ENCODE measurements at regions not wholly inside any gene's neighbourhood (a gene's known extent, or its start where the extent isn't known, plus 50 kb on each side); places are given as distances from the start of the nearest gene placed in this dataset.

DNA sequence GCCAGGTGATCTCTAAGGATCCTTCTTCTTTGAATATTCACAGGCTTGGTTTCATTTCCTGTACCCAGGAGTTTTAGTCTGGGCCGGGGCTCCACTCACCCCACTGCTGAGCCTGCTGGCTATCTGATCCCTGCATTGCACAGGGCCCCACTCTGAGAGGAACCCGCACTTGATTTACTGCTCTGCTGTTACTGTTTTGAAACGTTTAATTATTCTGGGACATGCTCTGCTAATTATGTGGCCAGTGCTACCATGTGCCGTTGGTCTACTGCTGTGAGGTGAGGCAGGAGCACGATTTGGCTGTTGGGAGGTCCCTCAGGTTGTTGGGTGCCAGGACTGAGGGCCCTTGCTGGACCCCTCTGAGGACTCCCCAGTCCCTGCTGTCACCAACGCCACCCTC, 108.7 kb upstream of the SIRPA start (continued):
- TF ChIP-seq, protein P1, sequence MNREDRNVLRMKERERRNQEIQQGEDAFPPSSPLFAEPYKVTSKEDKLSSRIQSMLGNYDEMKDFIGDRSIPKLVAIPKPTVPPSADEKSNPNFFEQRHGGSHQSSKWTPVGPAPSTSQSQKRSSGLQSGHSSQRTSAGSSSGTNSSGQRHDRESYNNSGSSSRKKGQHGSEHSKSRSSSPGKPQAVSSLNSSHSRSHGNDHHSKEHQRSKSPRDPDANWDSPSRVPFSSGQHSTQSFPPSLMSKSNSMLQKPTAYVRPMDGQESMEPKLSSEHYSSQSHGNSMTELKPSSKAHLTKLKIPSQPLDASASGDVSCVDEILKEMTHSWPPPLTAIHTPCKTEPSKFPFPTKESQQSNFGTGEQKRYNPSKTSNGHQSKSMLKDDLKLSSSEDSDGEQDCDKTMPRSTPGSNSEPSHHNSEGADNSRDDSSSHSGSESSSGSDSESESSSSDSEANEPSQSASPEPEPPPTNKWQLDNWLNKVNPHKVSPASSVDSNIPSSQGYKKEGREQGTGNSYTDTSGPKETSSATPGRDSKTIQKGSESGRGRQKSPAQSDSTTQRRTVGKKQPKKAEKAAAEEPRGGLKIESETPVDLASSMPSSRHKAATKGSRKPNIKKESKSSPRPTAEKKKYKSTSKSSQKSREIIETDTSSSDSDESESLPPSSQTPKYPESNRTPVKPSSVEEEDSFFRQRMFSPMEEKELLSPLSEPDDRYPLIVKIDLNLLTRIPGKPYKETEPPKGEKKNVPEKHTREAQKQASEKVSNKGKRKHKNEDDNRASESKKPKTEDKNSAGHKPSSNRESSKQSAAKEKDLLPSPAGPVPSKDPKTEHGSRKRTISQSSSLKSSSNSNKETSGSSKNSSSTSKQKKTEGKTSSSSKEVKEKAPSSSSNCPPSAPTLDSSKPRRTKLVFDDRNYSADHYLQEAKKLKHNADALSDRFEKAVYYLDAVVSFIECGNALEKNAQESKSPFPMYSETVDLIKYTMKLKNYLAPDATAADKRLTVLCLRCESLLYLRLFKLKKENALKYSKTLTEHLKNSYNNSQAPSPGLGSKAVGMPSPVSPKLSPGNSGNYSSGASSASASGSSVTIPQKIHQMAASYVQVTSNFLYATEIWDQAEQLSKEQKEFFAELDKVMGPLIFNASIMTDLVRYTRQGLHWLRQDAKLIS (CRISPR knock-in tag; IDR thresholded peaks at IDR 0.05; ENCODE audit: borderline replicate concordance): no peak
- TF ChIP-seq PRRX2 (CRISPR knock-in tag; IDR thresholded peaks at IDR 0.05) (no peak), MAX (CRISPR knock-in tag; IDR thresholded peaks at IDR 0.05) (no peak), KAT7 (CRISPR knock-in tag; IDR thresholded peaks at IDR 0.05; ENCODE audit: borderline replicate concordance) (no peak), OVOL2 (CRISPR knock-in tag; IDR thresholded peaks at IDR 0.05; ENCODE audit: borderline replicate concordance) (no peak), RORB (CRISPR knock-in tag; IDR thresholded peaks at IDR 0.05) (no peak)
- TF ChIP-seq, protein P2, sequence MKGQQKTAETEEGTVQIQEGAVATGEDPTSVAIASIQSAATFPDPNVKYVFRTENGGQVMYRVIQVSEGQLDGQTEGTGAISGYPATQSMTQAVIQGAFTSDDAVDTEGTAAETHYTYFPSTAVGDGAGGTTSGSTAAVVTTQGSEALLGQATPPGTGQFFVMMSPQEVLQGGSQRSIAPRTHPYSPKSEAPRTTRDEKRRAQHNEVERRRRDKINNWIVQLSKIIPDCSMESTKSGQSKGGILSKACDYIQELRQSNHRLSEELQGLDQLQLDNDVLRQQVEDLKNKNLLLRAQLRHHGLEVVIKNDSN (CRISPR knock-in tag; IDR thresholded peaks at IDR 0.05): no peak

GRCh38 chr20:1784586-1784985, 110.6 kb upstream of the SIRPA start:
- Mint-ChIP-seq H3K9me3 (no peaks in the 10 kb centered on the region), H3K27ac (no peak overlapping the region), H3K4me3 (no peak overlapping the region), H3K4me1 (0 out of 2 replicates have a peak, but pooled peaks cover 3% of the 10 kb centered on the region), H3K36me3 (no peaks in the 10 kb centered on the region), H3K27me3 (ENCODE audit: low read depth) (peaks cover 12% of the 10 kb centered on the region)
- POLR2A ChIA-PET: no interaction called here
- CTCF ChIA-PET: interaction anchor here (1.1 kb wide), 1 partner anchor 18 kb away, joined by 4 read pairs; no protein-coding TSS in a partner anchor
- DNase-seq (ENCODE audit: low spot score) (no peak), ATAC-seq (no peak)
- TF ChIP-seq, protein P3, sequence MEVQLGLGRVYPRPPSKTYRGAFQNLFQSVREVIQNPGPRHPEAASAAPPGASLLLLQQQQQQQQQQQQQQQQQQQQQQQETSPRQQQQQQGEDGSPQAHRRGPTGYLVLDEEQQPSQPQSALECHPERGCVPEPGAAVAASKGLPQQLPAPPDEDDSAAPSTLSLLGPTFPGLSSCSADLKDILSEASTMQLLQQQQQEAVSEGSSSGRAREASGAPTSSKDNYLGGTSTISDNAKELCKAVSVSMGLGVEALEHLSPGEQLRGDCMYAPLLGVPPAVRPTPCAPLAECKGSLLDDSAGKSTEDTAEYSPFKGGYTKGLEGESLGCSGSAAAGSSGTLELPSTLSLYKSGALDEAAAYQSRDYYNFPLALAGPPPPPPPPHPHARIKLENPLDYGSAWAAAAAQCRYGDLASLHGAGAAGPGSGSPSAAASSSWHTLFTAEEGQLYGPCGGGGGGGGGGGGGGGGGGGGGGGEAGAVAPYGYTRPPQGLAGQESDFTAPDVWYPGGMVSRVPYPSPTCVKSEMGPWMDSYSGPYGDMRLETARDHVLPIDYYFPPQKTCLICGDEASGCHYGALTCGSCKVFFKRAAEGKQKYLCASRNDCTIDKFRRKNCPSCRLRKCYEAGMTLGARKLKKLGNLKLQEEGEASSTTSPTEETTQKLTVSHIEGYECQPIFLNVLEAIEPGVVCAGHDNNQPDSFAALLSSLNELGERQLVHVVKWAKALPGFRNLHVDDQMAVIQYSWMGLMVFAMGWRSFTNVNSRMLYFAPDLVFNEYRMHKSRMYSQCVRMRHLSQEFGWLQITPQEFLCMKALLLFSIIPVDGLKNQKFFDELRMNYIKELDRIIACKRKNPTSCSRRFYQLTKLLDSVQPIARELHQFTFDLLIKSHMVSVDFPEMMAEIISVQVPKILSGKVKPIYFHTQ (CRISPR knock-in tag; IDR thresholded peaks at IDR 0.05): no peak
- TF ChIP-seq CDX4 (CRISPR knock-in tag; IDR thresholded peaks at IDR 0.05; ENCODE audit: borderline replicate concordance) (no peak), ZNF425 (CRISPR knock-in tag; conservative IDR thresholded peaks at IDR 0.05) (no peak), EMX1 (CRISPR knock-in tag; IDR thresholded peaks at IDR 0.05) (no peak), ZNF219 (CRISPR knock-in tag; IDR thresholded peaks at IDR 0.05; ENCODE audit: borderline replicate concordance) (no peak), E2F1 (CRISPR knock-in tag; IDR thresholded peaks at IDR 0.05) (no peak), PRDM15 (CRISPR knock-in tag; IDR thresholded peaks at IDR 0.05) (no peak), CTCF (IDR thresholded peaks at IDR 0.05) (no peak), KAT7 (CRISPR knock-in tag; IDR thresholded peaks at IDR 0.05; ENCODE audit: borderline replicate concordance) (no peak)
- TF ChIP-seq, protein P4, sequence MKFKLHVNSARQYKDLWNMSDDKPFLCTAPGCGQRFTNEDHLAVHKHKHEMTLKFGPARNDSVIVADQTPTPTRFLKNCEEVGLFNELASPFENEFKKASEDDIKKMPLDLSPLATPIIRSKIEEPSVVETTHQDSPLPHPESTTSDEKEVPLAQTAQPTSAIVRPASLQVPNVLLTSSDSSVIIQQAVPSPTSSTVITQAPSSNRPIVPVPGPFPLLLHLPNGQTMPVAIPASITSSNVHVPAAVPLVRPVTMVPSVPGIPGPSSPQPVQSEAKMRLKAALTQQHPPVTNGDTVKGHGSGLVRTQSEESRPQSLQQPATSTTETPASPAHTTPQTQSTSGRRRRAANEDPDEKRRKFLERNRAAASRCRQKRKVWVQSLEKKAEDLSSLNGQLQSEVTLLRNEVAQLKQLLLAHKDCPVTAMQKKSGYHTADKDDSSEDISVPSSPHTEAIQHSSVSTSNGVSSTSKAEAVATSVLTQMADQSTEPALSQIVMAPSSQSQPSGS (CRISPR knock-in tag; IDR thresholded peaks at IDR 0.05; ENCODE audit: borderline replicate concordance, low read depth): no peak

All from WTC11 (cell line).